ENCODE measurements at regions not wholly inside any gene's neighbourhood (a gene's known extent, or its start where the extent isn't known, plus 50 kb on each side); places are given as distances from the start of the nearest gene placed in this dataset.

DNA sequence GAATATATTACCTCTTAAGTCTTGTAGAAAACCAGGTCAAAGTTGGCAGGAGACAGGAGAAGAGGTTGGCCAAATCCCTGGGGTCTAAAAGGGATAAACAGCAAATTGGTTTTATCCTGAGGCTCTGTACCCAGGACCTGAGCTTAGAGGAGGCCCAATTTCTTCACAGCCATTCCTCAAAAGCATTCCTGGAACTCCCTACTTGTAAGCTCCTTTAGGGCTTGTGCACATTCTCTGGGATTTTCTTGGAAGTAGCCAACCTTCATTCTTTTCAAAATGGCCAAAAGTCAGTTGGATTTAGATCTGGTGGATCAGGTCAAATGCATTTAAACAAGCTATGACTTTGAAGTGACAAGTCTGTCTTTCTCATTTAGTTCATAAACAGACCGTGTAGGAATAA, 152.1 kb upstream of the PLXNC1 start:
- TF ChIP-seq POLR2A (IDR thresholded peaks at IDR 0.05), result no peak
- TF ChIP-seq, protein P1, sequence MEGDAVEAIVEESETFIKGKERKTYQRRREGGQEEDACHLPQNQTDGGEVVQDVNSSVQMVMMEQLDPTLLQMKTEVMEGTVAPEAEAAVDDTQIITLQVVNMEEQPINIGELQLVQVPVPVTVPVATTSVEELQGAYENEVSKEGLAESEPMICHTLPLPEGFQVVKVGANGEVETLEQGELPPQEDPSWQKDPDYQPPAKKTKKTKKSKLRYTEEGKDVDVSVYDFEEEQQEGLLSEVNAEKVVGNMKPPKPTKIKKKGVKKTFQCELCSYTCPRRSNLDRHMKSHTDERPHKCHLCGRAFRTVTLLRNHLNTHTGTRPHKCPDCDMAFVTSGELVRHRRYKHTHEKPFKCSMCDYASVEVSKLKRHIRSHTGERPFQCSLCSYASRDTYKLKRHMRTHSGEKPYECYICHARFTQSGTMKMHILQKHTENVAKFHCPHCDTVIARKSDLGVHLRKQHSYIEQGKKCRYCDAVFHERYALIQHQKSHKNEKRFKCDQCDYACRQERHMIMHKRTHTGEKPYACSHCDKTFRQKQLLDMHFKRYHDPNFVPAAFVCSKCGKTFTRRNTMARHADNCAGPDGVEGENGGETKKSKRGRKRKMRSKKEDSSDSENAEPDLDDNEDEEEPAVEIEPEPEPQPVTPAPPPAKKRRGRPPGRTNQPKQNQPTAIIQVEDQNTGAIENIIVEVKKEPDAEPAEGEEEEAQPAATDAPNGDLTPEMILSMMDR (IDR thresholded peaks at IDR 0.05), result no peak

All from thyroid gland (tissue), 4 donors.